ENCODE measurements at regions not wholly inside any gene's neighbourhood (a gene's known extent, or its start where the extent isn't known, plus 50 kb on each side); places are given as distances from the start of the nearest gene placed in this dataset.

DNA sequence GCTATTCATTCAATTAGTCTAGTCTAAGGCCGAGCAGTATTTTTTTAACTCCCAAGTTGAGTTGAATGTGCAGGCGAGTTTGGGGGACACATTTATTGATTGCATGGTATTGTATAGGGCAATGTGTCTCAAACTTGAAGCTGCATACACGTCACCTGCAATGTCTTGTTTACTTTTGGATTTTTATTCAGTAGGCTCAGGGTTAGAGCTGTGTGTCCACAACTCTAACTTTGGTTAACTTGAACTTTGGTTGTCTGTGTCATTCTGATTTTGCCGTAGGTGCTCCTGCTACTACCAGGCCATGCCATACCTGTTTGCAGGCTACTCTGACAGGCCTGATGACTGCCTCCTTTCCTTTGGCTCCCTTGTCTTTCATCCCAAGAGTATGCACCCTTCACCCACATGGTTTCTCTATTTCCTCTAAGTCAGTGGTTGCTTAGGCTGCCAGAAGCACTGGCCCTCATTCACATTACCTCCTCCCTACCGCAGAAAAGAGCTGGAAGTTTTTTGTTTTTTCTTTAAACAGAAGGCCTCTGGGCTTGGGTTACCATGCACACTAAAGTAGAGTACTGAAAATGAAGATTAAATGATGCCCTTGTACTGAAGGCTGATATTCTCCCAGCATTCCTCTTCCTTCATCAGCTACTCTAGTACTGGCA is 219.4 kb upstream of the SPOPL start:
- DNase-seq (ENCODE audit: low spot score) = no peak
- WGBS (ENCODE audit: low lambda C conversion rate, missing lambda C conversion rate) = 85% methylated on average over 5 of the region's 5 CpGs
- no peak overlapping the region for H2AFZ ChIP-seq
- no peaks in the 10 kb centered on the region for H3K79me2 ChIP-seq
- H3K27me3 ChIP-seq = no peaks in the 10 kb centered on the region
- peaks cover 13% of the 10 kb centered on the region for H3K4me1 ChIP-seq (ENCODE audit: insufficient read depth)
- no peaks in the 10 kb centered on the region for H4K20me1 ChIP-seq (ENCODE audit: insufficient read depth, poor library complexity, severe bottlenecking)
- no peak overlapping the region for H3K4me2 ChIP-seq
- H3K9me3 ChIP-seq (ENCODE audit: low read depth) = no peaks in the 10 kb centered on the region
- no peaks in the 10 kb centered on the region for H3K9me2 ChIP-seq (replicated peaks; ENCODE audit: insufficient read depth)
- TF ChIP-seq EZH2phosphoT487 (IDR thresholded peaks at IDR 0.05; ENCODE audit: low read depth, severe bottlenecking, unreplicated experiment) = no peak
- TF ChIP-seq, protein P1, sequence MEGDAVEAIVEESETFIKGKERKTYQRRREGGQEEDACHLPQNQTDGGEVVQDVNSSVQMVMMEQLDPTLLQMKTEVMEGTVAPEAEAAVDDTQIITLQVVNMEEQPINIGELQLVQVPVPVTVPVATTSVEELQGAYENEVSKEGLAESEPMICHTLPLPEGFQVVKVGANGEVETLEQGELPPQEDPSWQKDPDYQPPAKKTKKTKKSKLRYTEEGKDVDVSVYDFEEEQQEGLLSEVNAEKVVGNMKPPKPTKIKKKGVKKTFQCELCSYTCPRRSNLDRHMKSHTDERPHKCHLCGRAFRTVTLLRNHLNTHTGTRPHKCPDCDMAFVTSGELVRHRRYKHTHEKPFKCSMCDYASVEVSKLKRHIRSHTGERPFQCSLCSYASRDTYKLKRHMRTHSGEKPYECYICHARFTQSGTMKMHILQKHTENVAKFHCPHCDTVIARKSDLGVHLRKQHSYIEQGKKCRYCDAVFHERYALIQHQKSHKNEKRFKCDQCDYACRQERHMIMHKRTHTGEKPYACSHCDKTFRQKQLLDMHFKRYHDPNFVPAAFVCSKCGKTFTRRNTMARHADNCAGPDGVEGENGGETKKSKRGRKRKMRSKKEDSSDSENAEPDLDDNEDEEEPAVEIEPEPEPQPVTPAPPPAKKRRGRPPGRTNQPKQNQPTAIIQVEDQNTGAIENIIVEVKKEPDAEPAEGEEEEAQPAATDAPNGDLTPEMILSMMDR (IDR thresholded peaks at IDR 0.05; ENCODE audit: poor library complexity) = no peak
- no peak for TF ChIP-seq EZH2 (IDR thresholded peaks at IDR 0.05; ENCODE audit: borderline replicate concordance)
- H3K27ac ChIP-seq = no peak overlapping the region
- H3K4me3 ChIP-seq = no peak overlapping the region
- H3K36me3 ChIP-seq (replicated peaks; ENCODE audit: insufficient read depth, low read depth) = no peaks in the 10 kb centered on the region

DNA sequence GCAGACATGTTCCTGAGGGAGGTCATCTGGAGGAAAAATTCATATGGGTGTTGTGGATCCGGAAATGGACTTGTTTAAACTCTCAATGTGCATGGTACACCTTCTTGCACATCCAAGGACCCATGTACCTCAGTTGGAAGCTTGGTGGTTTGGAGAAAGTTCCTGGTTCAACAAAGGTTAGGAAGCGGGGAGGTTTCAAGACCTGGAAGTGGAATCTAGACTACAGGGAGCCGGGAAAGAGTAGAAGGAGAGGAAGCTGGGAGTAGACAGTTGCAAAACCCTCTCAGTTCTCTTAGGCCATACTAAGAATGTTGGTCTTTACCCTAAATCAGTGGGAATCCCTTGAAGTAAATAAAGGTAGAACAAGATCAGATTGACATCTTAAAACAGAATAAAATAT is 209.8 kb upstream of the SPOPL start:
- no peaks in the 10 kb centered on the region for H3K36me3 ChIP-seq (replicated peaks; ENCODE audit: insufficient read depth, low read depth)
- H3K4me3 ChIP-seq = no peak overlapping the region
- H3K79me2 ChIP-seq = no peaks in the 10 kb centered on the region
- H3K4me1 ChIP-seq (ENCODE audit: insufficient read depth) = no peaks in the 10 kb centered on the region
- no peak overlapping the region for H2AFZ ChIP-seq
- 92% methylated on average over 3 of the region's 3 CpGs for WGBS (ENCODE audit: low lambda C conversion rate, missing lambda C conversion rate)
- no peaks in the 10 kb centered on the region for H3K9me2 ChIP-seq (replicated peaks; ENCODE audit: insufficient read depth)
- H3K9me3 ChIP-seq (ENCODE audit: low read depth) = no peaks in the 10 kb centered on the region
- TF ChIP-seq EZH2 (IDR thresholded peaks at IDR 0.05; ENCODE audit: borderline replicate concordance) (no peak), EZH2phosphoT487 (IDR thresholded peaks at IDR 0.05; ENCODE audit: low read depth, severe bottlenecking, unreplicated experiment) (no peak)
- TF ChIP-seq, protein P1 (IDR thresholded peaks at IDR 0.05; ENCODE audit: poor library complexity) = no peak
- H3K4me2 ChIP-seq = no peak overlapping the region
- no peaks in the 10 kb centered on the region for H4K20me1 ChIP-seq (ENCODE audit: insufficient read depth, poor library complexity, severe bottlenecking)
- H3K27ac ChIP-seq = no peak overlapping the region
- DNase-seq (ENCODE audit: low spot score) = no peak
- no peaks in the 10 kb centered on the region for H3K27me3 ChIP-seq

DNA sequence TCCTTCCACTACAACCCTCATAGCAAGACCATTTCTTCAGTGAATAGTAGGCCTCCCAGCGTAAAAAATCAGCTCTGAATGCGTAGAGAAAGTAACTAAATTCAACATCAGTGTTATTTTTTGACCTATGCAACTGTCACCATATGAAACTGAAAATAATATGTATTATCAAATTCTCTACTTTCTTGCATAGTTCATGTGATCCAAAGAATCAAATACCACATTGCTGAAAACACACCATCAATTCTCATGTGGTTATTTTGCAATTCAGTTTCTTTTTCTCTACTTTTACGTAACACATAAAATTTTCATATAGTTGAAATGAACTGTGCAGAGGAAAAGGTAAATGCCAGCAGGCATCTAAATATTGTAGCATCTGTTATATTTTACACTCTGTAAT is 208.5 kb upstream of the SPOPL start:
- Histone ChIP-seq H3K79me2 (no peaks in the 10 kb centered on the region), H3K9me3 (ENCODE audit: low read depth) (no peaks in the 10 kb centered on the region), H3K4me3 (no peak overlapping the region), H3K27me3 (no peaks in the 10 kb centered on the region), H3K27ac (no peak overlapping the region), H2AFZ (no peak overlapping the region), H3K9me2 (replicated peaks; ENCODE audit: insufficient read depth) (no peaks in the 10 kb centered on the region), H3K4me1 (ENCODE audit: insufficient read depth) (no peaks in the 10 kb centered on the region), H4K20me1 (ENCODE audit: insufficient read depth, poor library complexity, severe bottlenecking) (no peaks in the 10 kb centered on the region), H3K4me2 (no peak overlapping the region), H3K36me3 (replicated peaks; ENCODE audit: insufficient read depth, low read depth) (no peaks in the 10 kb centered on the region)
- DNase-seq (ENCODE audit: low spot score) = no peak
- 97% methylated on average over 3 of the region's 3 CpGs for WGBS (ENCODE audit: low lambda C conversion rate, missing lambda C conversion rate)
- TF ChIP-seq EZH2phosphoT487 (IDR thresholded peaks at IDR 0.05; ENCODE audit: low read depth, severe bottlenecking, unreplicated experiment) (no peak), EZH2 (IDR thresholded peaks at IDR 0.05; ENCODE audit: borderline replicate concordance) (no peak)
- TF ChIP-seq, protein P1 (IDR thresholded peaks at IDR 0.05; ENCODE audit: poor library complexity) = no peak

All from hepatocyte (in vitro differentiated cells).